Activated CD8-positive, alpha-beta T cell treated with anti-CD3 and anti-CD28 coated beads, Interleukin-2, amount 10 ng/mL, durations not matched to agents 7 days and 5 days (primary cell): ENCODE measurements at regions not wholly inside any gene's neighbourhood (a gene's known extent, or its start where the extent isn't known, plus 50 kb on each side); places are given as distances from the start of the nearest gene placed in this dataset.

ENCODE experiments used
- ATAC-seq: fragments of 150-1000 bp; cut with Tn5 transposase; one replicate; pipeline ENCODE4 v1.10.0; 2021; ENCODE audit warnings: moderate library complexity
- CTCF ChIA-PET: fragments of 350-600 bp; sonication (Branson Sonifier 250); formaldehyde crosslinking; loops from one replicate; lab custom pipeline; 2021; ENCODE audit warnings: antibody characterized with exemption; lab: Charles Lee
- POLR2A ChIA-PET: fragments of 350-600 bp; sonication (Branson Sonifier 250); formaldehyde crosslinking; loops from one replicate; lab custom pipeline; 2021; ENCODE audit warnings: antibody characterized with exemption; lab: Charles Lee
- DNase-seq: peaks from one replicate; pipeline ENCODE4 v3.0.0-alpha.2; 2020
- H3K27ac Mint-ChIP-seq: one replicate; pipeline ENCODE4 v1.8.0; 2021; ENCODE audit warnings: mild to moderate bottlenecking, mixed read lengths
- H3K27me3 Mint-ChIP-seq: one replicate; pipeline ENCODE4 v1.8.0; 2021; ENCODE audit warnings: low read depth, mixed read lengths
- H3K36me3 Mint-ChIP-seq: one replicate; pipeline ENCODE4 v1.8.0; 2021; ENCODE audit warnings: low read depth, mixed read lengths
- H3K4me1 Mint-ChIP-seq: one replicate; pipeline ENCODE4 v1.8.0; 2021; ENCODE audit warnings: low read depth, mixed read lengths
- H3K4me3 Mint-ChIP-seq: one replicate; pipeline ENCODE4 v1.8.0; 2021; ENCODE audit warnings: mild to moderate bottlenecking, mixed read lengths
- H3K9me3 Mint-ChIP-seq: one replicate; pipeline ENCODE4 v1.8.0; 2022; ENCODE audit warnings: mixed read lengths; ENCODE audit not compliant: insufficient read depth

DNA sequence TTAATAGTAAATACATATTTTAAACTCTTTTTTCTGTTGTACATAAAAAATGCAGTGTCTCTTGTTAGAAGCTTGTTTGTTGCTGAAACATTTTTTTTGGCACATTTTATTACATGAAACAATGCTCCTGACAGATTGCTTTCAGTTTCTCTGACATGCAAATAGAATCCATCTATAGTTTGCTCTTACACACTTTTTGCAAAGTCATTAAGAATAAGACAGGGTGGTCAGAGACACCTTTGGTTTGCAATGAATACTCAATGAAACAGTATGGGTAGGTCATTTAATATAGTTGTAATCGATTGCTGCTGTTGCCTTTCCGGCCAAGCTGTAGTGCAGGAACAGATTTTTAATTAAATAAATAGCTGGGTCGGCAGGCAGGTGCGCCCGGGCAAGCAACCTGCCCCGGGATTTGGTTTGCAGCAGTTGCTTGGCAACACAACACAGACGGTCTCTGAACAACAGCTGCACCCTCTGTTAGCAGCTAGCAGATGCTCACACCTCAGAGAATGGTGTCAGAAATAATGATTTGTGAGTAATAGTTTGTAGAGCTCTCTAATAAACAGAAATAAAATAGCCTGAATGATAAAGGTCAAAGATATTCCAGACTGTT lies 115.7 kb upstream of the CACNA2D1 start:
- H3K4me1 Mint-ChIP-seq: no peaks in the 10 kb centered on the region
- H3K27me3 Mint-ChIP-seq: peaks cover 2% of the 10 kb centered on the region
- ChIA-PET POLR2A (no interaction called here), CTCF (interaction anchor here (0.6 to 1.0 kb wide), 2 partner anchors 12 to 326 kb away, joined by 3 to 4 read pairs; no protein-coding TSS in a partner anchor)
- ATAC-seq (no peak), DNase-seq (no peak)
- no peak overlapping the region for H3K4me3 Mint-ChIP-seq
- no peaks in the 10 kb centered on the region for H3K9me3 Mint-ChIP-seq
- H3K36me3 Mint-ChIP-seq: no peaks in the 10 kb centered on the region
- H3K27ac Mint-ChIP-seq: no peak overlapping the region

DNA sequence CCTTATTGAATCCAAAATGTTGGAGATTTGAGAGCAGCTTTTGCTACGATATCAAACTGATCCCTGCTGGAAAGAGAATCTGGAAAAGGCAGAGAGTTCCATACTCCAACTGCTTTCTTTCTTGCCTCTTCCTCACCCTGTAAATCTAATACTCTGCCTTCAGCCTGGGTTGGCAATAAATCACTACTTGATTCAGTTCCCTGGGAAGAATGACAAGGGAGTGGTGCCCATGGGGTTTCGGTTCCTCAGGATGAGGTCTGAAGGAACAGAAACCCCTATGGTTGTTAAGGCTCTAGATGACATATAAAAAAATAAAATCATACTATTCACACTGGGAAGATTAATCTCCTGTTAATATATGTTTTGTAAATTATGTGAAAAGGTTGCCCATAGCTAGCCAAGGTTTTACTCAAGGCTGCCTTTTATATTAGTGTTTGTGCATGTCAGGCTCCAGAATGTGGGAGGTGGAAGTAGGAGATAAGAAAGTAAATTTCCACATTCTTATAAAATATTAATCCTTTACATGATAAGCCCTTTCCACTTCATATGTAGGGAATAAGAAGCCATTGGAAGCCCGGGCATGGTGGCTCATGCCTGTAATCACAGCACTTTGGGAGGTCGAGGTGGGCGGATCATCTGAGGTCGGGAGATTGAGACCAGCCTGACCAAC lies 106.2 kb upstream of the CACNA2D1 start:
- H3K4me3 Mint-ChIP-seq: no peak overlapping the region
- no peaks in the 10 kb centered on the region for H3K27me3 Mint-ChIP-seq
- H3K4me1 Mint-ChIP-seq: no peaks in the 10 kb centered on the region
- H3K27ac Mint-ChIP-seq: no peak overlapping the region
- H3K36me3 Mint-ChIP-seq: no peaks in the 10 kb centered on the region
- CTCF ChIA-PET: no interaction called here
- no peaks in the 10 kb centered on the region for H3K9me3 Mint-ChIP-seq
- ATAC-seq (no peak), DNase-seq (no peak)
- POLR2A ChIA-PET: no interaction called here

DNA sequence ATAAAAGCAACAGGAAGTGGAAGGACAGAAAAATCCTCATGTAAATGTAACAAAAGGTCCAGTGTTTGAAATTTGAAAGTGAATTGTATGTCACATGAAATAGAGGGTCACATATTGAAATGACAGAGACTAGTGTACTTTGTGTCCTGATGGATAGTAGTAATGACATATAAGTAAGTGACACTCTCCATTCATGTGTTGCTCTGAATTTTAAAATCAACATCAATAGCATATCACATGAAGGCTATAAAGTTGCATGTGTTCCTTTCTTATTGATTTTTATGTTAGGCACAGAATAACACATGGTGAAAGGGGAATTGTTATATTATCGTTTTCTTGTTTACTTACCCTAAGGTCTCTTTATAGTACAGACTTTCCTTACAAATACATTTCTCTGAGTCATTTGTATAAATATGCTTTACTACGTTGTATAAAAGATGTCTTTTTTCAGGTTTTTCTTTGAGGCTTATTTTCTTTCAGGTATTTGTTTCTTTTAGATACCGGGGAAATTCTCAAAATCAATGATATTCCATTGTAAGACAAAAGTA lies 104.6 kb upstream of the CACNA2D1 start:
- no peak for ATAC-seq
- no peaks in the 10 kb centered on the region for H3K36me3 Mint-ChIP-seq
- DNase-seq: no peak
- ChIA-PET POLR2A (no interaction called here), CTCF (no interaction called here)
- no peaks in the 10 kb centered on the region for H3K27me3 Mint-ChIP-seq
- H3K9me3 Mint-ChIP-seq: no peaks in the 10 kb centered on the region
- H3K4me1 Mint-ChIP-seq: no peaks in the 10 kb centered on the region
- H3K4me3 Mint-ChIP-seq: no peak overlapping the region
- H3K27ac Mint-ChIP-seq: no peak overlapping the region

DNA sequence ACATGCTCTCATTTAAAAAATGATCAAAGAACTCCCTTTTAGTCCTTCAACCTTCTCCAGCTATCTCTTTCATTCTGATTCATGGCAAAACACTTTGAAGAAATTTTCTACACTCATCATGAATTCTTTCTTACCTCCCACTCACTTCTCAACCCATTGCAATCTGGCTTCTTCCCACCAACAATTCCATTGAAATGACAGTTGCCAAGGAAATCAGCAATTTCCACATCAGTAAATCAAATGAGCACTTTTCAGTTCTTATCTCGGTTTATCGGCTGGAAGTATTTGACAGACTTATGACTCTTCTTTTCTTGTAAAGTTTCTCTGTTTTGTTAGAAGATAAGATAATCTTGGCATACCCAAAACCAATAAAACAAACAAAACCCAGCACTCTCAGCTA lies 99.1 kb upstream of the CACNA2D1 start:
- Mint-ChIP-seq H3K36me3 (no peaks in the 10 kb centered on the region), H3K9me3 (no peaks in the 10 kb centered on the region), H3K4me1 (no peaks in the 10 kb centered on the region), H3K4me3 (no peak overlapping the region), H3K27me3 (no peaks in the 10 kb centered on the region), H3K27ac (no peak overlapping the region)
- ATAC-seq (no peak), DNase-seq (no peak)
- POLR2A ChIA-PET: no interaction called here
- CTCF ChIA-PET: no interaction called here

DNA sequence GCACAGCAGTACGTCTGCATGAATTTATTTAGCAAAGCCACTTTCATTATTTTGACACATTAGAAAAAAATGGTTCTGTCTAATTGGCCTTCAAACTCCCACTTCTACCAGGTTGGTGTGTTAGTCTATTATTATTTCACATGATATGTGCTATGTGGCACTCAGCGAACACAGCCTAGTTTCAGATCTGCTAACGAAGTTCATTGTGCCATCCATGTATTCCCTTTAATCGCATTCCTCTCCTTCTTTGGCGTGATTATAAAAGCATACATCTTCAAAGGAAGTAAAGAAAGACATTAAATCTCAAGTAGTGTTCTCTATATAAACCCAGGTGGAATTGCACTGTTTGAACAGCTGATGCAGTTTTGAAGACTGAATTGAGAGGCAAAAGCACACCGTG lies 96.4 kb upstream of the CACNA2D1 start:
- Mint-ChIP-seq H3K36me3 (no peaks in the 10 kb centered on the region), H3K4me1 (no peaks in the 10 kb centered on the region), H3K4me3 (no peak overlapping the region), H3K27ac (no peak overlapping the region), H3K9me3 (no peaks in the 10 kb centered on the region), H3K27me3 (no peaks in the 10 kb centered on the region)
- ChIA-PET CTCF (no interaction called here), POLR2A (no interaction called here)
- DNase-seq: no peak
- ATAC-seq: no peak

DNA sequence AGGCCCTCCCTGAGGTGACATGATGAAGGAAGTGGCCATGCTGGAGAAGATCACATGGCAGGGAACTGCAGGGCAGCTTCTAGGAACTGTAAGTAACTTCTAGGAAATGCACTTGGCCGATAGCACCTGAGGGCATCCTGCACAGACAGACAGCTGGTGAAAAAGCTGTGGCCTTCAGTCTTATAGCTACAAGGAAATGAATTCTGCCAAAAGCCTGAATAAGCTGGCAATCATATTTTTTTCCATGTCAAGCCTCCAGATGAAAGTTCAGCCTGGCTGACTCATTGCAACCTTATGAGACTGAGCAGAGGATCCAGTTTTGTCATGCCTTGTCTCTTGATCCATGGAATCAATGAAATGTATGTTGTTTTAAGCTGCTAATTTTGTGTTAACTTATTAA lies 91.1 kb upstream of the CACNA2D1 start:
- ChIA-PET POLR2A (no interaction called here), CTCF (no interaction called here)
- Mint-ChIP-seq H3K27ac (no peak overlapping the region), H3K9me3 (no peaks in the 10 kb centered on the region), H3K4me3 (no peak overlapping the region), H3K27me3 (no peaks in the 10 kb centered on the region), H3K36me3 (no peaks in the 10 kb centered on the region), H3K4me1 (no peaks in the 10 kb centered on the region)
- DNase-seq: no peak
- ATAC-seq: no peak

DNA sequence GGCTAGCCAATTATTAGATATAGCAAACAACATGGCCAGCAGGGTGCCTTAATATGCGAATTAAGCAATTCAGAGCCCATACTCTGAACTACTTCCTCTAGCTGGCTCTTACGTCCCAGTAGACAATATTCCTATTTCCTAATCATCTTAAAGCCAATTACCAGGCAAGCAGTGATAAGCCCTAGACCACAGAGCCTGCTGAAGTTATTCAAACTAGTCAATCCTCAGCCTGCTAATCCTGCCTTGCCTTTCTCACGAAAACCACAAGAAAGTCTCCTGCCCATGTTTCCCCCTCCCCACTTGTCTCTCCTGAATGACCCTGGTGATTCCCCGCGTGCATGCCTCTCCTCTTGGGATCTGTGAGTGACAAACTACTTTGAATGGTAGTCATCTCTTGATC lies 86.8 kb upstream of the CACNA2D1 start:
- H3K4me3 Mint-ChIP-seq: no peak overlapping the region
- no peaks in the 10 kb centered on the region for H3K4me1 Mint-ChIP-seq
- ChIA-PET POLR2A (no interaction called here), CTCF (no interaction called here)
- DNase-seq (no peak), ATAC-seq (no peak)
- no peak overlapping the region for H3K27ac Mint-ChIP-seq
- H3K27me3 Mint-ChIP-seq: no peaks in the 10 kb centered on the region
- H3K9me3 Mint-ChIP-seq: no peaks in the 10 kb centered on the region
- no peaks in the 10 kb centered on the region for H3K36me3 Mint-ChIP-seq

DNA sequence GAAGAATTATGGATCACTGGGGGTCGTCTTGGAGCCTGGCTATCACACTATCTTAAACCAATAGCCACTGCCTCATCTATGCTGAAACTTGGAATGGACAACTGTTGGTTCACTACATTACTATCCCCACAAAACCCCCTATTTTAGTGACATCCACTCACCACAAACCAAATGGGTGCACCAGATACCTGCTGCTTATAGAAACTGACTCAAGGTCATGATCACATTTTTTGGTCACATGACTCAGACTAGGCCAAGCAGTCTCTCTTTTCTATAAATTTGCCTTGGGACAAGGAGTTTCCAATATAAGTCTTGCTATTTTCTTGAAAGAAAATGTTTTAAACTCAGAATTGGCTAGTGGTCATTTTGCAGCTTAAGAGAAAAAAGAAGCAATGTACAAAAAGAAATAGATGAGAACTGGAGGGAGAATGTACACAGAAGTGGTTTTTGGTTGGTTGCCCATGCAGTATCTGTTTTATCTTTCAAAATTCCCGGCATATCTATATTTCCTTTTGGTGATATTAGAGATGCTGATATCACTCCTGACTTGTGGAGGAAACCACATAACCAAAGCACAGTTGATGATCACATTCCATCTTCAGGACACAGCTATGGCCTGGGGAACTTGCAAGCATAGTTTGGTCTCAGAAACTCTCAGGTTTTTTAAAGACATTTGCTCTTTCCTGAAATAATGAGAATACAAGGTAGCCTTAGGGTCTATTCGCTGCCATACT lies 85.2 kb upstream of the CACNA2D1 start:
- no peak for DNase-seq
- Mint-ChIP-seq H3K27ac (no peak overlapping the region), H3K27me3 (no peaks in the 10 kb centered on the region), H3K4me1 (no peaks in the 10 kb centered on the region), H3K36me3 (no peaks in the 10 kb centered on the region), H3K4me3 (no peak overlapping the region), H3K9me3 (no peaks in the 10 kb centered on the region)
- ATAC-seq: no peak
- ChIA-PET POLR2A (no interaction called here), CTCF (interaction anchor here (0.6 kb wide), 1 partner anchor 110 kb away, joined by 3 read pairs; no protein-coding TSS in a partner anchor)

DNA sequence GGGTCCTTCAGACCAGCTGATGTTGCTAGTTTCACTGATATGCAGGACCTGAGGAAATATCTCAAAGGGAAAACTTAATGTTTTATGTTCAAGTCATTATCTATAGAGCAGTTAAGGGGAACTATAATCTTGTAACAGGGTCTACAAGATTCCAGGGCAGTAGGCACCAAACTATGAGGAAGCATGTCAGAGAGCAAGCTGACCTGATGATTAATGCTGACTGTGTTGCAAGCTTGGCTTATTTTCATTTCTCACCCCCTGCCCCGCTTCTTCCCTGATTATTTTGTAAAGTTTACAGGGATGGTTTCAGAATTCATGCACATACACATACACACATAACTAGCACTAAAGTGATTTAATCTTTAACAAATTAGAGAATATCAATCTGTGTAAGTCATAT lies 84.3 kb upstream of the CACNA2D1 start:
- POLR2A ChIA-PET: no interaction called here
- Mint-ChIP-seq H3K4me3 (no peak overlapping the region), H3K27ac (no peak overlapping the region), H3K27me3 (no peaks in the 10 kb centered on the region), H3K9me3 (no peaks in the 10 kb centered on the region), H3K4me1 (no peaks in the 10 kb centered on the region), H3K36me3 (no peaks in the 10 kb centered on the region)
- DNase-seq (no peak), ATAC-seq (no peak)
- CTCF ChIA-PET: interaction anchor here (1.1 kb wide), 1 partner anchor 44 kb away, joined by 3 read pairs; no protein-coding TSS in a partner anchor

DNA sequence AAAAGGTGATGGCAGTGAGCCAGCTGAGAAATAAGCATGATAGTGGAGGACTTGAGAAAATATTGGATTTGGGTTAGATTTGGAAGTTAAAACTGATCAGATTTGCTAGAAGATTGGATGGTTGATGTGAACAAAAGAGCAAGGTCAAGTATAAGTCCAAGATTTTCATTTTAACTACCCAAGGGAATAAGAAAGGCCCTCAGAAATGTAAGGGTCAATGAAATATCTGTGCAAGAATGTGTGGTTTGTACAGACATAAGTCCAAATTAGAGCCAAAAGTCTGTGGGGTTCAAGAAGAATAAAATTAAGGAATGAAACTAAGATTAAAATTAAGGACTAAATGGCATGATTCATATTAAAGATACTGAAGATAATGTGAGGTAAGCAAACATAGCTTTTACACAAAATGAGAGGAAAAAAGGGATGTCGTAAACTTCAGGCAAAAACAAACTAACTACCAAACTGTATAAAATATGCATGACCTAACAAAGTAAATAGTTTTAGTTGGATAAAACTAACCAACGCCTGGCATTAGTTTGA lies 78.4 kb upstream of the CACNA2D1 start:
- no peak overlapping the region for H3K27ac Mint-ChIP-seq
- no peaks in the 10 kb centered on the region for H3K27me3 Mint-ChIP-seq
- no peaks in the 10 kb centered on the region for H3K4me1 Mint-ChIP-seq
- ChIA-PET POLR2A (no interaction called here), CTCF (no interaction called here)
- ATAC-seq (no peak), DNase-seq (no peak)
- no peaks in the 10 kb centered on the region for H3K9me3 Mint-ChIP-seq
- H3K4me3 Mint-ChIP-seq: no peak overlapping the region
- no peaks in the 10 kb centered on the region for H3K36me3 Mint-ChIP-seq

DNA sequence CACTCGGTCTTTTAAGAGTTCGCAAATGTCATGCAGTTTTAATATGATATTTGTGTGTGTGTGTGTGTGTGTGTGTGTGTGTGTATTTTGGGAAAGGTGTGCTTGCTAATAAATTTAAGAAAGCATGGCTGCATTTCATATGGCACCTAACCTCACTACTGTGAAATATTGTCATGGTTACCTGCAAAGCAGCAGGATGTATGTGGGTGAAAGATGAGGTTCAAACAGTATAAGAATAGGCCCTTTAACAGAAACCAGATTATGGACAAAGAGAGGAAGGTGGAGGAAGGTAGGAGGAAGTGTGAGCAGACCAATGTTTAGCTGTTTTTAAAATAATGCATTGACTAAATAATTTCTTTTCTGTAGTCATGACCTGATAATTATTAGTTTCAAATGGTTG lies 73.5 kb upstream of the CACNA2D1 start:
- H3K27me3 Mint-ChIP-seq: no peaks in the 10 kb centered on the region
- ATAC-seq (no peak), DNase-seq (no peak)
- H3K27ac Mint-ChIP-seq: no peak overlapping the region
- ChIA-PET POLR2A (no interaction called here), CTCF (no interaction called here)
- no peaks in the 10 kb centered on the region for H3K9me3 Mint-ChIP-seq
- no peaks in the 10 kb centered on the region for H3K36me3 Mint-ChIP-seq
- H3K4me1 Mint-ChIP-seq: no peaks in the 10 kb centered on the region
- H3K4me3 Mint-ChIP-seq: no peak overlapping the region

DNA sequence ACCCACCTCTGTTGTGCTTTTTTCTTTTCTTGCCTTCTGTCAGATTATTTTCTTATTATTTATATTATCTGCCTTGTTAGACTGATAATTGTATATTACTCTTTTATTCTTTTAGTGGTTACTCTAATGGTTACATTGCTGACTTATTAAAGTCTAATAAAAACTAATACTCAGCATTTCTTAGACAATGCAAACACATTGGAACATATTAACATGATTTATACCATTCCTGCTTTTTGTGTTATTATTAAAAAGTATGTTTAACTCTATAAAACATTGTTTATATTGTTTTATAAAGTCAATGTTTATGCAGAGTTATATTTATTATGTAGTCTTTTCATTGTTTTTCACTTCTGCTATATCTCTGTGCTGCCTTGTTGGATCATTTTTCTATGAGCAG lies 68.0 kb upstream of the CACNA2D1 start:
- H3K4me3 Mint-ChIP-seq: no peak overlapping the region
- DNase-seq: no peak
- H3K27me3 Mint-ChIP-seq: no peaks in the 10 kb centered on the region
- no peaks in the 10 kb centered on the region for H3K36me3 Mint-ChIP-seq
- ATAC-seq: no peak
- ChIA-PET CTCF (no interaction called here), POLR2A (no interaction called here)
- no peaks in the 10 kb centered on the region for H3K4me1 Mint-ChIP-seq
- no peak overlapping the region for H3K27ac Mint-ChIP-seq
- H3K9me3 Mint-ChIP-seq: peaks cover 2% of the 10 kb centered on the region
